GM12865 (cell line): ENCODE measurements at regions not wholly inside any gene's neighbourhood (a gene's known extent, or its start where the extent isn't known, plus 50 kb on each side); places are given as distances from the start of the nearest gene placed in this dataset.

Experiments used
- DNase-seq: peaks from one replicate; pipeline ENCODE4 v3.0.0; 2010; ENCODE audit warnings: low read depth
- H3K4me3 ChIP-seq: 2 replicates; pipeline ENCODE4 v1.5.1; 2011; ENCODE audit warnings: mild to moderate bottlenecking, low read depth, low read length, control low read depth
- CTCF ChIP-seq: IDR thresholded peaks from 2 replicates; pipeline ENCODE4 v1.5.1; 2011; ENCODE audit warnings: low read length, control low read depth, low read depth, inconsistent platforms; ENCODE audit not compliant: insufficient read depth; ENCODE audit errors: missing control alignments

DNA sequence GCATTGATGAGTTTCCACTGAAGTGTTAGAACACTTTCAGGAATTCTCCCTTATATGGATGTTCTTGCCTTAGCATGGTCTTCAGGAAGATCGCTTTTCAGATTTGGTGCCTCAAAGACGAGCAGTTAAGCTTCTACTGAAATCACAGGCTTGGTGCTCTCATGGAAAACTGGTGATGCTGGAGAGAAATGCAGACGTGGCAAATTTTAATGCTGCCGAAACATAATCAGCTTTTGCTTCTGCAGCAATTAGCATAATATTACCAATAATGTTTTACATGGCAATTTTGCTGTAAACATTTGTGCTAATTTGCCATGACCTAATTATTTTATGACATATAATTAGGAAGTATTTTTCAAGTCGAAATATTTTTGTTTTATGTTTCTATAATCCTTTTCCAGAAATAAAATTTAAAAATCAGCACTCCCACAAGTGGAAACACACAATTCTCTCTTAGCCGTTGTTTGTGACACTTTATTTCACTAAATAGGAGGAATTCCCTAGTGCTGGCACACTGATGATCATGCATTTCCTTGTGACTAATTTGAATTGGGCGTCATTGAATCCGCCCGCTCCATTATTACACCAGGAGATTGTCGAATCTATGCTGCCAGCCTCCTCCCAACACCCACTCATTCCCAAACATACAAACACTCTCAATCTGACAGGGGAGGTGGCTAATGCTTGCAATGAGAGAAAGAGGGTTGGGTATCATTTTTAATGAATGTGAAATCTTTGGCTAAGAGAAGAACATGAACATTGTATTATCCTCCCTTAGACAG, 506.8 kb upstream of the PPP2R3A start:
- no peak overlapping the region for H3K4me3 ChIP-seq
- no peak for DNase-seq
- TF ChIP-seq CTCF: no peak

DNA sequence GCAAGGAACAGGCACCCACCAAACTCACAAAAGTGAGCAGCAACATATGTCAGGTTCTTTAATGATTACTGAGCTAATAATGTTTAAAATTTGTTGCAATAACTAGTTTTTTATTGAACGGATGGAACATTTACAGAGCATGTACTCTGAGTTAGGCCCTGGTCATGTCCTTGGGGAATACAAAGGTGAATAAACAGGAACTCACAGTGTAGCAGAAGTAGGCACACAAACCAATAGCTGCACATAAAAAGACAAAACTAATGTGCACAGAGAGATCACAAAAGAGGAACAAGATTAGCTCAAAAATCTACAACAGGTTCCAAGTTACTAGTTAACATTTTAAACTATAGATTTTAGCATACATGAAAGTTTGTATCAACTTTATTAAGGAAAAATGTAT, 505.3 kb upstream of the PPP2R3A start:
- no peak for DNase-seq
- TF ChIP-seq CTCF: no peak
- H3K4me3 ChIP-seq: no peak overlapping the region

GRCh38 chr3:135471911-135472310, 493.6 kb upstream of the PPP2R3A start:
- TF ChIP-seq CTCF: no peak
- no peak overlapping the region for H3K4me3 ChIP-seq
- no peak for DNase-seq

DNA sequence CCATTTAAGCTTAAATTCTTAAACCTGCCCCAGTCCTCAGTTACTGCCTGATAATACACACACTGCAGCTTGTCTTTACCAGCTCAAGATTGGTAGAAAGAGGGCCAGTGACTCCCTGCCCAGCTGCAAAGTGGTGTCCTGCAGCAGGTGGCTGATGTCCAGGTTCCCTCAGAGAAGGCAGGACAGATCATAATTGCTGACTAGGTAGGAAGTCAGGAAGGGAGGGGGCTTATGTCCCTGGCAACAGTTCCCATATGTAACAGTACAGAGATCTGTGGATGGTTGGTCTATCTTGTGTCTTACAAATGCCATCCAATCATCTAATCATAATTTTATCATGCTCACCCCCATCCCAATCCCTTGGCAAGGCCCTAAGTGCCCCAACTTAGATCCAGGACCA, 492.1 kb upstream of the PPP2R3A start:
- H3K4me3 ChIP-seq: no peak overlapping the region
- DNase-seq: no peak
- TF ChIP-seq CTCF: no peak

GRCh38 chr3:135487261-135487660, 478.3 kb upstream of the PPP2R3A start:
- no peak for TF ChIP-seq CTCF
- H3K4me3 ChIP-seq: no peak overlapping the region
- DNase-seq: no peak

DNA sequence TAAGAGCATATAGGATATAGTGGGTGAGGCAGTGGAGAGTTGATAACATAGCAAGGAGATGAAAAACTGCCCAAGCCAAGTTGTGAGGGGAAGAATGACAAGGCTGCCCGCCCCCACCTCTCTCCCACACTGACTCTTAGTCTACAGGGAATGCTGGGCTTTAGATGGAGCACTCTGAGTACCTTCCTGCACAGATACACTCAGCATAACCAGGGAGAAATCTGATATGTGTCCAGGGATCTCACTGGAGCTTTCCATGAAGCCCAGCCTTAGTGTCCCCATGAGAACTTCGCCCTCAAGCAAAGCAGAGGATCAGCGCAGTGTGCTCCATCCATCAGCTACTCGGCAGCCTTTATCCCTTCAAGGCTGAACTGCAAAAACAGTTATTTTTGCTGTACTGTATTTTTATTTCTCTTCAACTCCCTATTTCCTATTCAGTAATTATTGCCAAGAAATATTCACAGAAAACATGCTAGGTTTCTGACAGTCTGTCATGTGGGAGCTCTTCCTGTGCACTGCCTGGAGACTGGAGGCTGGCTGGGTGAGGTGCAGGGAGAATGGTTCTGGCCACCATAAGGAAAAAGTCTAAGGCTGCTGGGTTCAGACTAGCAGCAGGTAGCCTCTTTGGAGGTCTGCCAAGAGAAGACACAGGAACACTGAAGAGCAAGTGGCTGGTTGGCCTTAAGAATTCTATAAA, 475.2 kb upstream of the PPP2R3A start:
- no peak overlapping the region for H3K4me3 ChIP-seq
- TF ChIP-seq CTCF: no peak
- DNase-seq: no peak
